GM12878 (cell line): ENCODE measurements at regions not wholly inside any gene's neighbourhood (a gene's known extent, or its start where the extent isn't known, plus 50 kb on each side); places are given as distances from the start of the nearest gene placed in this dataset.
A peak's percentile ranks its signal among the peaks of the same experiment; 100 is the strongest.

Source experiments
- ATAC-seq: fragments of 200-7000 bp; cut with Tn5 transposase; 3 replicates; pipeline ENCODE4 v1.9.1; 2020; ENCODE audit warnings: mild to moderate bottlenecking, moderate library complexity
- BruUV-seq: library from RNA; stranded (reverse); fragments of 400-500 nt; replicated peaks from 2 replicates; lab custom pipeline; 2021; lab: Mats Ljungman, UMichigan
- CTCF ChIA-PET: fragments of 300-600 bp; sonication (Branson Sonifier 250); formaldehyde crosslinking; extraction: SDS; loops from one replicate; lab custom pipeline; 2021; ENCODE audit warnings: inconsistent platforms; lab: Yijun Ruan, JAX
- POLR2A ChIA-PET: fragments of 350-600 bp; formaldehyde crosslinking; extraction: SDS; loops from one replicate; lab custom pipeline; 2021; ENCODE audit warnings: inconsistent platforms; lab: Charles Lee
- RAD21 ChIA-PET: fragments of 300-600 bp; sonication (Branson Sonifier 250); formaldehyde crosslinking; loops from one replicate; lab custom pipeline; 2023; ENCODE audit warnings: antibody characterized with exemption; ENCODE audit not compliant: unreplicated experiment; lab: Charles Lee
- SMC1A ChIA-PET: fragments of 300-600 bp; sonication (Branson Sonifier 250); formaldehyde crosslinking; loops from one replicate; lab custom pipeline; 2023; ENCODE audit not compliant: unreplicated experiment, uncharacterized antibody; lab: Charles Lee
- DNase-seq: peaks from one replicate; pipeline ENCODE4 v3.0.0-alpha.2; 2011; ENCODE audit warnings: low read depth, low spot score
- FAIRE-seq: peaks from 3 replicates; lab custom pipeline; 2011; peaks lifted over from hg19 to GRCh38; lab: Jason Lieb, UNC
- H2AFZ ChIP-seq: 2 replicates; pipeline ENCODE4 v1.6.0; 2011; ENCODE audit warnings: low read depth, low read length, control low read depth; ENCODE audit not compliant: control insufficient read depth
- H3K27ac ChIP-seq: 2 replicates; pipeline ENCODE4 v1.5.1; 2011; ENCODE audit warnings: control low read depth; ENCODE audit not compliant: control insufficient read depth, insufficient read depth
- H3K27me3 ChIP-seq, 2 experiments: replicated peaks in 1 of 2; 2 replicates each; pipeline versions ENCODE4 v1.6.0 to v1.6.1; 2011; ENCODE audit warnings: low read length in 1 of 2; ENCODE audit not compliant: control insufficient read depth in 2 of 2, insufficient read depth in 2 of 2
- H3K36me3 ChIP-seq, 2 experiments: 2 replicates each; pipeline ENCODE4 v1.5.1; 2011; ENCODE audit warnings: low read length in 1 of 2; ENCODE audit not compliant: control insufficient read depth in 2 of 2, insufficient read depth in 2 of 2
- H3K4me1 ChIP-seq: 2 replicates; pipeline ENCODE4 v1.6.1; 2011; ENCODE audit warnings: mild to moderate bottlenecking, low read length, moderate library complexity, mixed read lengths; ENCODE audit not compliant: control insufficient read depth, insufficient read depth
- H3K4me2 ChIP-seq: 2 replicates; pipeline ENCODE4 v1.6.0; 2011; ENCODE audit warnings: control low read depth; ENCODE audit not compliant: control insufficient read depth, insufficient read depth
- H3K4me3 ChIP-seq: fragments of 200-600 bp; sonication (generic); 2 replicates; pipeline ENCODE4 v1.5.1; 2016
- H3K79me2 ChIP-seq: 2 replicates; pipeline ENCODE4 v1.6.0; 2011; ENCODE audit warnings: low read length; ENCODE audit not compliant: control insufficient read depth, insufficient read depth
- H3K9ac ChIP-seq: 2 replicates; pipeline ENCODE4 v1.8.0; 2011; ENCODE audit warnings: low read length, control low read depth, mixed read lengths; ENCODE audit not compliant: control insufficient read depth, insufficient read depth
- H3K9me3 ChIP-seq: replicated peaks from 3 replicates; pipeline ENCODE4 v1.5.1; 2011; ENCODE audit warnings: mild to moderate bottlenecking, low read length; ENCODE audit not compliant: control insufficient read depth, insufficient read depth
- H4K20me1 ChIP-seq: 2 replicates; pipeline ENCODE4 v1.6.0; 2011; ENCODE audit not compliant: control insufficient read depth, insufficient read depth
- CBFB ChIP-seq: IDR thresholded peaks from 2 replicates; pipeline ENCODE4 v1.6.1; 2016; ENCODE audit warnings: antibody characterized with exemption, low read depth
- DPF2 ChIP-seq: fragments of 450-650 bp; IDR thresholded peaks from 2 replicates; pipeline ENCODE4 v1.6.1; 2017; ENCODE audit warnings: mild to moderate bottlenecking
- EED ChIP-seq: sonication (generic); IDR thresholded peaks from 2 replicates; pipeline ENCODE4 v1.6.1; 2016; ENCODE audit warnings: antibody characterized with exemption, low read depth
- MEF2B ChIP-seq: fragments of 450-650 bp; IDR thresholded peaks from 2 replicates; pipeline ENCODE4 v1.6.1; 2018; ENCODE audit warnings: mild to moderate bottlenecking, moderate library complexity; ENCODE audit not compliant: partially characterized antibody, poor library complexity, severe bottlenecking
- MTA2 ChIP-seq: fragments of 450-650 bp; IDR thresholded peaks from 2 replicates; pipeline ENCODE4 v1.6.1; 2016; ENCODE audit warnings: low read depth, mild to moderate bottlenecking, moderate library complexity
- NFXL1 ChIP-seq: fragments of 450-650 bp; IDR thresholded peaks from 2 replicates; pipeline ENCODE4 v1.6.1; 2017; ENCODE audit warnings: antibody characterized with exemption, mild to moderate bottlenecking, borderline replicate concordance
- ZBED1 ChIP-seq: IDR thresholded peaks from 2 replicates; pipeline ENCODE4 v1.6.1; 2016; ENCODE audit warnings: borderline replicate concordance
- ZZZ3 ChIP-seq: IDR thresholded peaks from 2 replicates; pipeline ENCODE4 v1.6.1; 2011; ENCODE audit warnings: low read depth; ENCODE audit not compliant: control insufficient read depth, insufficient read length
- WGBS: methylation state at CpG from one replicate; pipeline ENCODE4 v1.1.6; 2016; ENCODE audit warnings: low lambda C conversion rate; ENCODE audit not compliant: insufficient replicate concordance, insufficient coverage; ENCODE audit errors: missing lambda C conversion rate; 5-methylcytosine and 5-hydroxymethylcytosine counted together
- in situ Hi-C: fragments of 300-500 bp; cut with MboI; formaldehyde crosslinking; loops from 9 replicates; pipeline ENCODE4 v1.14.3; 2018; ENCODE audit warnings: mixed read lengths
- intact Hi-C: fragments of 100-400 bp; cut with micrococcal nuclease; formaldehyde crosslinking; loops from one replicate; pipeline ENCODE4 v1.14.2; 2022; ENCODE audit not compliant: unreplicated experiment
- TF ChIP-seq, protein P1 (sequence below): fragments of 450-650 bp; IDR thresholded peaks from 2 replicates; pipeline ENCODE4 v1.6.1; 2017; ENCODE audit warnings: borderline replicate concordance
- TF ChIP-seq, protein P2 (sequence below): IDR thresholded peaks from 2 replicates; pipeline ENCODE4 v1.6.1; 2012; ENCODE audit warnings: improper control_type of control experiment, low read depth, low read length; ENCODE audit not compliant: insufficient replicate concordance
- TF ChIP-seq, protein P3 (sequence below): fragments of 450-650 bp; IDR thresholded peaks from 2 replicates; pipeline ENCODE4 v1.6.1; 2017; ENCODE audit warnings: mild to moderate bottlenecking, moderate library complexity

DNA sequence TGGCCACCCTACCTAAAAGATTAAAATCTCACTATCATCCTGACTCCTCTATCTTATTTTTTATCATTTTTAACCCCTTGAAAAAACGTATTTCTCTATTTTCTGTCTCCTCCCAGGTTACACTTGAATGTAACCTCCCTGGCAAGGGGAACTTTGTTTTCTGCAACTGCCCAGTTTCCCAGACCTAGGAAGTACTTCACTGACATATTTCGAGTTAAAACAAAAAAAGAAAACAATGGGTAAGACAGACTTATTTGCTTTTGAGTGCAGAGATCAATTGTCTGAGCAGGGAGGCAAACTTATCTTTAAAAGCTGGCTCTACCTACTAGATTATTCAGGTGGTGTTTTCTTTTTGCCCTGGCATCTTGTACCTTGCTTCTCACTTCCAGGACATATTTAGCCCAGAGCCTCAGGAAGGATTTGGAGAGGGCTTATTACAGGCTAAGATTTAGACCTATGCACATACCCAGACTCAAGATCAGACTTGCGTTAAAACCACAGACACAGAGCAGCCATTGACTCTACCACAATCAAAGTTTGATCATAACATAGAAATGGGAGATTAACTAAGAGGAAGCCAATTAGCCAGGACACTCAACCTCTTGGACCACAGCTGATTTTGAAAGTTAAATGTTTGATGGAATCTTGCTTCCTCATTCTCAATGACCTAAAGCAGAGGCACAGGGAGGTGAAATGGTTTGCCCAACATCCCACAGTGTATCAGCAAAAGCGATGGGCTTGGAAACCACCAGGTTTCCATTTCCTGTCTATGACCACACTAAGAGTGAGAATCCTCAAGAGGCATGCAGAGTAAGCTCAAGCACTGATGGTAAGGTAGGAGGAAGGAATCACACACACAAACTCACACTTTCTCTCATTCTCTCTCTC is 169.5 kb upstream of the THBS1 start (continued):
- TF ChIP-seq, protein P1, sequence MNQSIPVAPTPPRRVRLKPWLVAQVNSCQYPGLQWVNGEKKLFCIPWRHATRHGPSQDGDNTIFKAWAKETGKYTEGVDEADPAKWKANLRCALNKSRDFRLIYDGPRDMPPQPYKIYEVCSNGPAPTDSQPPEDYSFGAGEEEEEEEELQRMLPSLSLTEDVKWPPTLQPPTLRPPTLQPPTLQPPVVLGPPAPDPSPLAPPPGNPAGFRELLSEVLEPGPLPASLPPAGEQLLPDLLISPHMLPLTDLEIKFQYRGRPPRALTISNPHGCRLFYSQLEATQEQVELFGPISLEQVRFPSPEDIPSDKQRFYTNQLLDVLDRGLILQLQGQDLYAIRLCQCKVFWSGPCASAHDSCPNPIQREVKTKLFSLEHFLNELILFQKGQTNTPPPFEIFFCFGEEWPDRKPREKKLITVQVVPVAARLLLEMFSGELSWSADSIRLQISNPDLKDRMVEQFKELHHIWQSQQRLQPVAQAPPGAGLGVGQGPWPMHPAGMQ = no peak
- TF ChIP-seq ZBED1 = no peak
- TF ChIP-seq, all 136 proteins: peak for 20

DNA sequence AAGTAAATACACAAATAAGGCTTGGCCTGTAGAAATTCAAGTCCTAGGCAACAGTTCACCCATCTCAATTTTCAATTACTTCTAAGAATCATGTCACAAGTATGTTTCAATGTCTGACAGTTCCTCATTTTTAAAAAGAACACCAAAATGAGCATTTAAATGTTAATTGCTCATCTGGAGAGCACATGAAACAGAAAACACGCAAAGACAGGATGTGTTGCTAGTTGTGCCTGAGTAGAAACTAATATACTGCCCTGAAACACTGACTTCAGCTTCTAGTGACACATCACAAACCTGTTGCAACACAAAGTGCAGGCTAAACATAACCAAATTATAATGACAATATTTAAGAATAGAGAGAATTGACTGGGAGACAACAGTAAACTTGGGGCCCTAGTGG is 167.3 kb upstream of the THBS1 start:
- Histone ChIP-seq H3K9me3 (peaks cover 9% of the 10 kb centered on the region; the same call in 2 of the 3 replicates), H3K79me2 (no peaks in the 10 kb centered on the region), H3K4me1 (peaks cover 21% of the 10 kb centered on the region; the same call in 1 of the 2 replicates), H3K9ac (no peak overlapping the region), H3K27me3 (no peaks in the 10 kb centered on the region), H3K36me3 (no peaks in the 10 kb centered on the region), H3K4me3 (no peak overlapping the region), H4K20me1 (no peaks in the 10 kb centered on the region), H2AFZ (no peak overlapping the region), H3K4me2 (no peak overlapping the region), H3K27ac (no peak overlapping the region)
- ChIA-PET CTCF (interaction anchor here (1.7 kb wide), 1 partner anchor 22 kb away, joined by 4 read pairs; no protein-coding TSS in a partner anchor), RAD21 (no interaction called here), SMC1A (no interaction called here), POLR2A (no interaction called here)
- peak; percentile 74 for ATAC-seq
- BruUV-seq = no TSS peak
- in situ Hi-C loops = no loop called here
- 5% methylated on average over 1 of the region's 1 CpG for WGBS
- no peak for FAIRE-seq
- DNase-seq = peak; percentile 25
- intact Hi-C loops = loop anchor here (5.0 kb wide), 1 partner anchor 139 kb away; no protein-coding TSS in a partner anchor
- TF ChIP-seq, protein P2, sequence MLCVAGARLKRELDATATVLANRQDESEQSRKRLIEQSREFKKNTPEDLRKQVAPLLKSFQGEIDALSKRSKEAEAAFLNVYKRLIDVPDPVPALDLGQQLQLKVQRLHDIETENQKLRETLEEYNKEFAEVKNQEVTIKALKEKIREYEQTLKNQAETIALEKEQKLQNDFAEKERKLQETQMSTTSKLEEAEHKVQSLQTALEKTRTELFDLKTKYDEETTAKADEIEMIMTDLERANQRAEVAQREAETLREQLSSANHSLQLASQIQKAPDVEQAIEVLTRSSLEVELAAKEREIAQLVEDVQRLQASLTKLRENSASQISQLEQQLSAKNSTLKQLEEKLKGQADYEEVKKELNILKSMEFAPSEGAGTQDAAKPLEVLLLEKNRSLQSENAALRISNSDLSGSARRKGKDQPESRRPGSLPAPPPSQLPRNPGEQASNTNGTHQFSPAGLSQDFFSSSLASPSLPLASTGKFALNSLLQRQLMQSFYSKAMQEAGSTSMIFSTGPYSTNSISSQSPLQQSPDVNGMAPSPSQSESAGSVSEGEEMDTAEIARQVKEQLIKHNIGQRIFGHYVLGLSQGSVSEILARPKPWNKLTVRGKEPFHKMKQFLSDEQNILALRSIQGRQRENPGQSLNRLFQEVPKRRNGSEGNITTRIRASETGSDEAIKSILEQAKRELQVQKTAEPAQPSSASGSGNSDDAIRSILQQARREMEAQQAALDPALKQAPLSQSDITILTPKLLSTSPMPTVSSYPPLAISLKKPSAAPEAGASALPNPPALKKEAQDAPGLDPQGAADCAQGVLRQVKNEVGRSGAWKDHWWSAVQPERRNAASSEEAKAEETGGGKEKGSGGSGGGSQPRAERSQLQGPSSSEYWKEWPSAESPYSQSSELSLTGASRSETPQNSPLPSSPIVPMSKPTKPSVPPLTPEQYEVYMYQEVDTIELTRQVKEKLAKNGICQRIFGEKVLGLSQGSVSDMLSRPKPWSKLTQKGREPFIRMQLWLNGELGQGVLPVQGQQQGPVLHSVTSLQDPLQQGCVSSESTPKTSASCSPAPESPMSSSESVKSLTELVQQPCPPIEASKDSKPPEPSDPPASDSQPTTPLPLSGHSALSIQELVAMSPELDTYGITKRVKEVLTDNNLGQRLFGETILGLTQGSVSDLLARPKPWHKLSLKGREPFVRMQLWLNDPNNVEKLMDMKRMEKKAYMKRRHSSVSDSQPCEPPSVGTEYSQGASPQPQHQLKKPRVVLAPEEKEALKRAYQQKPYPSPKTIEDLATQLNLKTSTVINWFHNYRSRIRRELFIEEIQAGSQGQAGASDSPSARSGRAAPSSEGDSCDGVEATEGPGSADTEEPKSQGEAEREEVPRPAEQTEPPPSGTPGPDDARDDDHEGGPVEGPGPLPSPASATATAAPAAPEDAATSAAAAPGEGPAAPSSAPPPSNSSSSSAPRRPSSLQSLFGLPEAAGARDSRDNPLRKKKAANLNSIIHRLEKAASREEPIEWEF = no peak
- TF ChIP-seq CBFB (no peak), DPF2 (no peak), MEF2B (no peak), ZZZ3 (no peak), MTA2 (0 out of 2 replicates have a peak, but pooled peaks have one; percentile 10), EED (no peak), NFXL1 (no peak)
- TF ChIP-seq, protein P3, sequence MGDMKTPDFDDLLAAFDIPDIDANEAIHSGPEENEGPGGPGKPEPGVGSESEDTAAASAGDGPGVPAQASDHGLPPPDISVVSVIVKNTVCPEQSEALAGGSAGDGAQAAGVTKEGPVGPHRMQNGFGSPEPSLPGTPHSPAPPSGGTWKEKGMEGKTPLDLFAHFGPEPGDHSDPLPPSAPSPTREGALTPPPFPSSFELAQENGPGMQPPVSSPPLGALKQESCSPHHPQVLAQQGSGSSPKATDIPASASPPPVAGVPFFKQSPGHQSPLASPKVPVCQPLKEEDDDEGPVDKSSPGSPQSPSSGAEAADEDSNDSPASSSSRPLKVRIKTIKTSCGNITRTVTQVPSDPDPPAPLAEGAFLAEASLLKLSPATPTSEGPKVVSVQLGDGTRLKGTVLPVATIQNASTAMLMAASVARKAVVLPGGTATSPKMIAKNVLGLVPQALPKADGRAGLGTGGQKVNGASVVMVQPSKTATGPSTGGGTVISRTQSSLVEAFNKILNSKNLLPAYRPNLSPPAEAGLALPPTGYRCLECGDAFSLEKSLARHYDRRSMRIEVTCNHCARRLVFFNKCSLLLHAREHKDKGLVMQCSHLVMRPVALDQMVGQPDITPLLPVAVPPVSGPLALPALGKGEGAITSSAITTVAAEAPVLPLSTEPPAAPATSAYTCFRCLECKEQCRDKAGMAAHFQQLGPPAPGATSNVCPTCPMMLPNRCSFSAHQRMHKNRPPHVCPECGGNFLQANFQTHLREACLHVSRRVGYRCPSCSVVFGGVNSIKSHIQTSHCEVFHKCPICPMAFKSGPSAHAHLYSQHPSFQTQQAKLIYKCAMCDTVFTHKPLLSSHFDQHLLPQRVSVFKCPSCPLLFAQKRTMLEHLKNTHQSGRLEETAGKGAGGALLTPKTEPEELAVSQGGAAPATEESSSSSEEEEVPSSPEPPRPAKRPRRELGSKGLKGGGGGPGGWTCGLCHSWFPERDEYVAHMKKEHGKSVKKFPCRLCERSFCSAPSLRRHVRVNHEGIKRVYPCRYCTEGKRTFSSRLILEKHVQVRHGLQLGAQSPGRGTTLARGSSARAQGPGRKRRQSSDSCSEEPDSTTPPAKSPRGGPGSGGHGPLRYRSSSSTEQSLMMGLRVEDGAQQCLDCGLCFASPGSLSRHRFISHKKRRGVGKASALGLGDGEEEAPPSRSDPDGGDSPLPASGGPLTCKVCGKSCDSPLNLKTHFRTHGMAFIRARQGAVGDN = no peak
